ENCODE measurements at regions not wholly inside any gene's neighbourhood (a gene's known extent, or its start where the extent isn't known, plus 50 kb on each side); places are given as distances from the start of the nearest gene placed in this dataset.

DNA sequence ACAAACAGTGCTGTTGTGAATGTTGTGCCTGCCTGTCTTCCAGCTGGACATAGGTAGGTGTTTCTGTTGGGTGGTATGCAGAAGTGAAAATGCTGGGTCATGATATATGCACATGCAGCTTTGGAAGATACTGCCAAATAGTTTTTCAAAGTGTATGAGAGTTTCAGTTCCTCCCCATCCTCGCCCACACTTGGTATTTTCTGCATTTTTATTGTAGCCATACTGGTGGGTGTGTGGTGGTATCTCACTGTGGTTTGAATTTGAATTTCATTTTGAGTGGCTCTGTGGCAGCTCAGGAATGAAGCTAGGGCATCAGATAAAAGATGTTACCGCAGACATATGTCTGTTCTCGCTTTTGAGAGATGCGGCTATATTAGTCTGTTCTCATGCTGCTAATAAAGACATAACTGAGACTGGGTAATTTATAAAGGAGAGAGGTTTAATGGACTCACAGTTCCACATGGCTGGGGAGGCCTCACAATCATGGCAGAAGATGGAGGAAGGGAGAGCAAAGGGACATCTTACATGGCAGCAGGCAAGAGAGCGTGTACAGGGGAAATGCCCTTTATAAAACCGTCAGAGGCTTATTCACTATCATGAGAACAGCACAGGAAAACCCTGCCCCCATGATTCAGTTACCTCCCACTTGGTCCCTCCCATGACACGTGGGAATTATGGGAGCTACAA, 183.1 kb downstream of the CAND1 start:
- TF ChIP-seq, protein P1, sequence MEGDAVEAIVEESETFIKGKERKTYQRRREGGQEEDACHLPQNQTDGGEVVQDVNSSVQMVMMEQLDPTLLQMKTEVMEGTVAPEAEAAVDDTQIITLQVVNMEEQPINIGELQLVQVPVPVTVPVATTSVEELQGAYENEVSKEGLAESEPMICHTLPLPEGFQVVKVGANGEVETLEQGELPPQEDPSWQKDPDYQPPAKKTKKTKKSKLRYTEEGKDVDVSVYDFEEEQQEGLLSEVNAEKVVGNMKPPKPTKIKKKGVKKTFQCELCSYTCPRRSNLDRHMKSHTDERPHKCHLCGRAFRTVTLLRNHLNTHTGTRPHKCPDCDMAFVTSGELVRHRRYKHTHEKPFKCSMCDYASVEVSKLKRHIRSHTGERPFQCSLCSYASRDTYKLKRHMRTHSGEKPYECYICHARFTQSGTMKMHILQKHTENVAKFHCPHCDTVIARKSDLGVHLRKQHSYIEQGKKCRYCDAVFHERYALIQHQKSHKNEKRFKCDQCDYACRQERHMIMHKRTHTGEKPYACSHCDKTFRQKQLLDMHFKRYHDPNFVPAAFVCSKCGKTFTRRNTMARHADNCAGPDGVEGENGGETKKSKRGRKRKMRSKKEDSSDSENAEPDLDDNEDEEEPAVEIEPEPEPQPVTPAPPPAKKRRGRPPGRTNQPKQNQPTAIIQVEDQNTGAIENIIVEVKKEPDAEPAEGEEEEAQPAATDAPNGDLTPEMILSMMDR (IDR thresholded peaks at IDR 0.05; ENCODE audit: low read depth, low read length), result no peak
- H3K4me3 ChIP-seq (ENCODE audit: low read depth, low read length), result no peak overlapping the region

DNA sequence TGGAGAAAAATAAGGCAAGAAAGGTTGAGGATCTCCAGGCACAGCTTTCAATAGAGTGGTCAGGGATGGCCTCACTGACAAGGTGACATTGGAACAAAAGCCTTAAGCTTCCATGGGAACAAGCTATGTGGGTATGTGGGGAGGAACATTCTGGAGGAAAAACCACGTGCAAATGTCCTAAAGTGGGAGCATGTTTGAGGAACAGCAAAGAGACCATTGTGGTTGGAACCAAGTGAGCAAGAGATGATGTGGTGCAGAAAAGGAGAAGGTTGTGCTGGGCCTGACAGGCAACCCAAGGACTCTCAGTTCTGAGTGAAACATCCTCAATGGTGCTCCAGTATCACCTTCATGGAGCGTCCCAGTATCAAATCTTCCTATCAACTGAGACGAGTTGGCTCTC, 184.0 kb downstream of the CAND1 start:
- TF ChIP-seq, protein P1 (IDR thresholded peaks at IDR 0.05; ENCODE audit: low read depth, low read length), result no peak
- no peak overlapping the region for H3K4me3 ChIP-seq (ENCODE audit: low read depth, low read length)

DNA sequence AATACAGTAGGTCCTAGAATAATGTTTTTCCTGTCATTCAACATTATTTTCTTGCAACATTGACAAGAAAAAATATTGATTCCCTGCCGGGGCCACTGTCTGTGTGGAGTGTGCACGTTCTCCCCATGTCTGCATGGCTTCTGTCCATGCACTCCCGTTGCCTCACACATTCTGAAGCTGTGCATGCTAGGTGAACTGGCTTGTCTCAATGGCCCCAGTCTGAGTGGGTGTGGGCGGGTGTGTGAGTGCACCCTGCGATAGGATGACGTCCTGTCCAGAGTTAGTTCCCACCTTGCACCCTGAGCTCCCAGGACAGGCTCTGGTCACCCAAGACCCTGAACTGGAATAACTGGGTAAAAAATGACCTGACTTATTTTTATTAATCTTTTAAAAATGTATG, 186.1 kb downstream of the CAND1 start:
- no peak overlapping the region for H3K4me3 ChIP-seq (ENCODE audit: low read depth, low read length)
- TF ChIP-seq, protein P1 (IDR thresholded peaks at IDR 0.05; ENCODE audit: low read depth, low read length), result no peak

DNA sequence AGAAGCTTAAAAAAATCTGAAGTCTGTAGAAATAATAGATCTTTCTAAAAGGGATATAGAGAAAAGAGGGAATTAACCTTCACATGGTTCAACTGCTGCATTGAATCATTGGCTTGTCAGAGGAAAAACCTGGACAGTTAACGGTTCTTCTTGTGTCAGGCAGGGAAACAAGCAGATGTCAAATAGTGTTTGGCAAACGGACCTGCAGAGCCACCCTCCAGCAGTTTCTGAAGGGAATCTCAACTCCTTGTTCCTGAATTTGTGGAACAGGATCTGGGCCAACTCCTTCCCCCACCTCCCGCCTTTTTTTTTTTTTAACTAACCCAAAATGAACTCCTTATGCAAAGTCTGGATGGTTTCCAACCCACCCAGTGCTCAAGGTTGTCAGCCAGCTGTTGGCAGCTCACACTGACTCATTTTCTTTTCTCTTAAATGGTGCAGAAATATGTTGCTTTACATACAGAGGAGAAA, 187.3 kb downstream of the CAND1 start:
- H3K4me3 ChIP-seq (ENCODE audit: low read depth, low read length), result no peak overlapping the region
- TF ChIP-seq, protein P1 (IDR thresholded peaks at IDR 0.05; ENCODE audit: low read depth, low read length), result no peak

DNA sequence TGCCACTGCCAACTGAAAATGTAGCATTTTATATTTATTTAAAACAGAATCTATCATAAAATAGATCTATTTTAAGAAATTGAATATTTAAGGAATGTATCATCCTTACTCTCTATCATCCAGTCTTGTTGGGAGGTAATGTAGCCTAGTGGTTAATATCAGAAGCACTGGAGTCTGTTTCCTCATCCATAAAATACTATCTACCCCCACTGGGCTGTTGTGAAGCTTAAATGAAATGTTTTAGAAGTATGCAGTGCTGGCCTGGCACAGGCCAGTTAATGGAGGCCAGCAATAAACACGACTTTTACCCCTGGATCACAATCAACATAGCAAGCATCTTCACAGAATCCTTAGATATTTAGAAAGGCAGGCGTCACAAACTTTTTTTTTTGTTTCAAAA, 188.0 kb downstream of the CAND1 start:
- H3K4me3 ChIP-seq (ENCODE audit: low read depth, low read length), result no peak overlapping the region
- TF ChIP-seq, protein P1 (IDR thresholded peaks at IDR 0.05; ENCODE audit: low read depth, low read length), result no peak

DNA sequence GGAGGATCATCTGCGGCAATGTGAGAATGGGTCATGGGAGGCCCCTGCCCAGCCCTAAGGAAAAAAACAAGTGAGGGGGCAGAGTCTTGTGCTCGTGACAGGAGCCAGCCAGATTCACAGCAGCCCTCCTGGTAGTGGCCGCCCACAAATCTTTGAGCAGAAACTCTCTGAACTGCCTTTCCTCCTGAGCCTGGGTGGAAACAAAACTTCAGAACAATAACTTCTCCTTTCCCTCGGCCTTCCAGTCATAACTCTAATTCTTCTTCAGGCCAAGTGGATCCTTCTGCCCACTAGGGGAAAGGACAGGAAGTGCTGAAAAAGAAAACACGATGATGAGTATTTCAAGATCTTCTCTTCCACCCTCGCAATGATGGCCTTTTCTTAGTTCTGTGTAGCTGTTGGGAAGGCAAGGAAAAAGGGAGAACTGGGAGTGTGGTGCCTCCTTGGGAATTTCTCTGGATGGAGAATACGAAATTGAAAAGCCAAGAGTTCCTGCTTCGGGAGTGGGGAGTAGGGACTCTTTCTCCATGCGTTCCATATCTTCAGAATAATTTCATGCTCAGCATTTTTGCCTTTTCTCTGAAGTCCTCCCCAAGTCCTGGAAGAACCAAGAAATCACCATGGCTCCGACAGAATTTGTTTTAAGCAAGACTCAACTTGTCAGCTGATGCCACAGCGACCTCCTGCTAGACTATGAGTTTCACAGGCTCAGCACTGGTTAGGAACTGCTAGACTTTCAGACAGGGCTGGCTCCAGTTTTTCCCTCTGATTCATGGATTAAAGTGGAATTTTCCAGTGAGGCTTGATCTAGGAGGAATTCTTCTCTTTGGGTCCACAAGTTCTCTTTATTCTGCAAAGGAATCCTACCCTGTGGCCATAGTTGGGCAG, 188.9 kb downstream of the CAND1 start:
- no peak overlapping the region for H3K4me3 ChIP-seq (ENCODE audit: low read depth, low read length)
- TF ChIP-seq, protein P1 (IDR thresholded peaks at IDR 0.05; ENCODE audit: low read depth, low read length), result peak; percentile 24; the same call in 1 of the 2 replicates

DNA sequence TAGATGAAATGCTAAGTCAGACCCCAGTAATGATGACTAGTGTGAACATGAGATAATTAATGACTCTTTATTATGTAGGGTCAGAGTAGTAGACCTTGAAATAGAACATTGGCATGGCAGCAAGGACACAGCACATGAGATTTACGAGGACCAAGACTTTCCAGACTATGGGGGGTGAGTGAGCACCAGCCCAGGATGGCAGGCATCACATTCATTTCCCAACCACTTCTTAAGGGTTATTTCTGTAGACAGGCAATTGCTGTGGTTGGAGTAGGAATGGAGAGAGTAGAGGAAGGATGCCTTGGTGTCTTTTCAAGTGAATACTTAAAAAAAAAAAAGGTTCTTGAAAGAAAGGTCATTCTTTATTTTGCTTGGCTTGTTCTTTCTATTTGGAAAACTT, 189.4 kb upstream of the DYRK2 start:
- no peak overlapping the region for H3K4me3 ChIP-seq (ENCODE audit: low read depth, low read length)
- TF ChIP-seq, protein P1 (IDR thresholded peaks at IDR 0.05; ENCODE audit: low read depth, low read length), result no peak
